Fibroblast of lung (primary cell): ENCODE measurements at regions not wholly inside any gene's neighbourhood (a gene's known extent, or its start where the extent isn't known, plus 50 kb on each side); places are given as distances from the start of the nearest gene placed in this dataset.

ENCODE experiments used
- CTCF ChIP-seq, 2 donors: IDR thresholded peaks in 1 of 2; conservative IDR thresholded peaks in 1 of 2; 1 replicate in 1 of 2; 2 replicates in 1 of 2; pipeline ENCODE4 v1.5.1; 2011 to 2012; ENCODE audit warnings: low read length in 2 of 2, control low read depth in 1 of 2, inconsistent platforms in 1 of 2, low read depth in 1 of 2, mild to moderate bottlenecking in 1 of 2
- EZH2 ChIP-seq: IDR thresholded peaks from 2 replicates; pipeline ENCODE4 v1.5.1; 2012; ENCODE audit warnings: low read length, control low read depth, mild to moderate bottlenecking; ENCODE audit errors: missing control alignments

- TF ChIP-seq CTCF (conservative IDR thresholded peaks at IDR 0.05 in 1 of 2, IDR thresholded peaks at IDR 0.05 in 1 of 2; ENCODE audit: low read depth in 1 of 2, low read length in 2 of 2) = no peak
- TF ChIP-seq EZH2 = no peak
These were observed 247.5 kb upstream of the GOLIM4 start for GRCh38 chr3:168342946-168343850.
